Stimulated activated CD4-positive, alpha-beta T cell treated with anti-CD3 and anti-CD28 coated beads, Interleukin-15, amount 100 ng/mL, for 24 hours (primary cell): ENCODE measurements at regions not wholly inside any gene's neighbourhood (a gene's known extent, or its start where the extent isn't known, plus 50 kb on each side); places are given as distances from the start of the nearest gene placed in this dataset.

ENCODE experiments used
- DNase-seq: peaks from one replicate; pipeline ENCODE4 v3.0.0-alpha.2; 2020

- DNase-seq = no peak
These were observed 68.0 kb upstream of the TMEM164 start for GRCh38 chrX:109934935-109935334.

DNA sequence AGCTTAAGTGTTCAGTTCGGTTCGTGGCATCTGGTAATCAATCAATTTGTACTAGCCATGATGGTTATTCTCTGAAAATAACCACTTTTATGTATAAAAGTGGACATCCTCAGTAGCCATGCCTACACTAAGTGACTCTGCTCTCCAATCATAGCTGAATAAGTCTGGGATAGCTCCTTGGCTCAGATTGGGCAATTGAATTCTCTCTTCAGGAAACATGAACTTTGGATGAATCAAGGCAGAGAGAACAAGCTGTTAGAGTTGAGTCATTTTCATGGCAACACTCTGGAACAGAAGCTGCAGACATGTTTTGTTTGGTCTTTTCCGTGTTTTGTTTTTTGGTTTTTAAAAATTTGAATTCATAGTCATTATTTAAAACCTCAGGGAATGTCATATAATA, 66.8 kb upstream of the TMEM164 start:
- DNase-seq = no peak

DNA sequence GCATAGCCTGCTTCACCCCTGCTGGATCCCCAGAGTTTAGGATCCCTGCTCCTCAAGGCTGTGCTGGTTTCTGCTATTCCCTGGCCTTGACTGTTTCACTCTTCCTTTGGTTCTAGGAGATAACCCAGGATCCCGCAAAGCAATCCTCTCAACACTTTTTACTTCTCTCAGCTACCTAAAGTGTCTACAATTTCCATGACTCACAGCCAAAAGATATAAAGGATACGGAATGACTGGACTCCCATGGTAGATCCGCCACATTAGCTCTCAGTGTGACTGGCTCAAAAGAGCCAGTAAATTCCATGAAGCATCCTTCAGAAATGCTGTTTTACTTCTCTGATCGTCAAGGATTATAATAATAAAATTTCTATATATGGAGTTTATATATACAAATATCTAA, 66.3 kb upstream of the TMEM164 start:
- DNase-seq = no peak

- DNase-seq = no peak
These were observed 63.4 kb upstream of the TMEM164 start for GRCh38 chrX:109939498-109939897.

GRCh38 chrX:109940411-109940810, 62.5 kb upstream of the TMEM164 start:
- DNase-seq = no peak

DNA sequence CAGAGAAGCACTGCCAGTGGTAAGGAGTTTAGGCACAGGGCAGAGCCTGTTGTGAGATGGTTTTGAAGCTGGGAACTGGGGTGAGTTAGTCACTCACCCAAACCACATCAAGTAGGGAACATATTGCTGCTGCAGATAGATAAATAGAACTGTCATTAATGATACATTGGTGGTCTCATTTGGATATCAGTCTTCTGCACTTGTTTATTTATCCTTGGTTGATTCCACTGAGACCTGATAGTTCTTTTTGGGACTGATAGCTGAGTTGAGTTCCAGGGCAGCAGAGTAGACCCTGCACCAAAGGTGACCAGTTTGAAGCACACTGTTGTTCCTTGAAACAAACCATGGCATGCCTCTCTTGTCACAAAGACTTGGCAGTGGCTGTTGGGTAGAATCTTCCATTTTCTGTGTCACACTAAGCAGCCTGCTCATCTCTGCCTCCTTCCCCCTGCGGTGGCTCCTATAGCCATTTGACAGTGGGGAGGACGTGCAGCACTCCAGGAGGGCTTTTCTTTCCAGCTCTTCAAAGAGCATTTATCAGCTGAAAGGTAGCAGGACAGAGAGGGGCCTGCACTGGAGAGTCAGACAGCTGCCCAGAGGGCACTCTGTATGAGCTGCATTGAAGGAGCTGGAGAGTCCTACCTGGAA, 59.7 kb upstream of the TMEM164 start:
- DNase-seq = no peak

DNA sequence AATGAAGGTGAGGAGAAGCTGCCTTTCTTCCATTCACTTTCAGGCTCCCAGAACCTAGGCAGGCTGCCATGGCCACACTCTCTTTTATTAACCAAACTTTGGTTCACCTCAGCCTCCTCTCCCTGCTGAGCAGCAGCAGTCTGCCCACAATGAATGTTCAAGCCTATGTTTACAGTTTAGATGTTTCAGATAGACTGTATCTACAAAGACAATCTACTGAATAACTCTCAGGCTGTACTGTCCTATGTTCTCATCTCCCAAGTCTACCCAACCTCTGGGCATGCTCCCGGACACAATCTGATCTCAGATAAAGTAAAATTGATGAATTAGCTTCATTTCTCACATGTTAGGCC, 59.2 kb upstream of the TMEM164 start:
- no peak for DNase-seq

- no peak for DNase-seq
These were observed 50.9 kb upstream of the TMEM164 start for GRCh38 chrX:109952050-109952449.

GRCh38 chrX:109952985-109953905, 49.7 kb upstream of the TMEM164 start:
- no peak for DNase-seq
